SHP77 treated with DMSO at 0.1 percent for 48 hours (cell line): ENCODE measurements at regions not wholly inside any gene's neighbourhood (a gene's known extent, or its start where the extent isn't known, plus 50 kb on each side); places are given as distances from the start of the nearest gene placed in this dataset.
A peak's percentile ranks its signal among the peaks of the same experiment; 100 is the strongest.

Source experiments
- DNase-seq: peaks from one replicate; lab custom pipeline; 2025; lab: John Stamatoyannopoulos, UW

DNA sequence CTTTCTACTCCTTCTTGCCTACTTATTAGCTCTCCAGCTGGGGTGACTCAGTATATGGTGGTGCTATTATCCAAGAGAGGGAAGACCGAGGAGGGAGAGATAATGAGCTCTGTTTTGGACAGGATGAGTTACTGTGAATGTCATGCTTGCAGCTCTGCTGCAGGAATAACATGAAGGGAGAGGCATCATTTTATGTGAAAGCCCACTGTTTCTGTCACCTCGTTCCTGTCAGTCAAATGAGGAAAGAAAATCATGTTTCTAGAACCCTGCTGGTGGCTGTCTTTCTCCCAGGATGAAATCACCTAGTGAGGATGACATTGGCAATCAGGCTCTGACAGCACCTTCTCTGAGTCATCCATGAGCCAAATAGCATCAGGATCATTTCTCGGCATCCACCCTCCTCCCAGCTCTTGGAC is 1291.6 kb upstream of the AUTS2 start:
- no peak for DNase-seq

DNA sequence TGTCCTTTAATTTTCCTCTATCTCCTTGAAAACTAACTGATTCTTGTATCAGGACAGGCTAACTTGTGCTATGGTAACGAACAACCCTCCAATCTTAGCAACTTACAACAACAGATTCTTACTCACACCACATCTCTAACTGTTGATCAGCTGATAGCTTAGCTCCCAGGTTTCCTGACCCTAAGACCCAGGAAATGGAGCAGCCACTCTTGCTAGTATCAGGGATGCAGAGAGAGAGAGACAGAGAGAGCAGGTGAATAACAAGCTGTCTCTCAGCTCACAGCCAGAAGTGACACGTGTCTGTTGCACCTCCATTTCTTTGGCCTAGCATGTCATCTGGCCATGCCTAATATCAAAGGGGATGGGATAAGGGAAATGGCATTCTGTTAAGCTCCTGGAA is 1289.0 kb upstream of the AUTS2 start:
- DNase-seq = no peak

- DNase-seq = no peak
Measured at GRCh38 chr7:68309806-68310205, 1288.5 kb upstream of the AUTS2 start.

GRCh38 chr7:68311958-68312357 is 1286.3 kb upstream of the AUTS2 start:
- DNase-seq = no peak

DNA sequence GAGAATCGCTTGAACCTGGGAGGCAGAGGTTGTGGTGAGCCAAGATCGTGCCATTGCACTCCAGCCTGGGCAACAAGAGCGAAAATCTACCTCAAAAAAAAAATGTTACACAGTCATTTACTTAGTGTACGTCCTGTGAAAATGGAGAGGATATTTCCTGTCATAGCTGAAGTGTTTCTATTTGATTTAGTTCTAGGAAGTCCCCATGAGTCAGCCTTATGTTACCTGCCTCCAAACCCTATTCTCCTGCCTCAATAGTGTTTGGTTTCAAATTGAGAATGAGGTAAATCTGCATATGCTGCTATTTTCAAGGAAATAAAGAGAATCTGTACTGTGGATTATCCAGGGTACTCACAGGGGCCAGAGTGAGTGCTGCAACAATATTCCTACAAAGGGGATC is 1284.5 kb upstream of the AUTS2 start:
- DNase-seq = no peak

GRCh38 chr7:68314208-68314607 is 1284.1 kb upstream of the AUTS2 start:
- no peak for DNase-seq

- no peak for DNase-seq
Measured at GRCh38 chr7:68317476-68317875, 1280.8 kb upstream of the AUTS2 start.

- no peak for DNase-seq
Measured at GRCh38 chr7:68319061-68319460, 1279.2 kb upstream of the AUTS2 start.

- DNase-seq = peak; percentile 85
Measured at GRCh38 chr7:68321076-68321639, 1277.1 kb upstream of the AUTS2 start.

DNA sequence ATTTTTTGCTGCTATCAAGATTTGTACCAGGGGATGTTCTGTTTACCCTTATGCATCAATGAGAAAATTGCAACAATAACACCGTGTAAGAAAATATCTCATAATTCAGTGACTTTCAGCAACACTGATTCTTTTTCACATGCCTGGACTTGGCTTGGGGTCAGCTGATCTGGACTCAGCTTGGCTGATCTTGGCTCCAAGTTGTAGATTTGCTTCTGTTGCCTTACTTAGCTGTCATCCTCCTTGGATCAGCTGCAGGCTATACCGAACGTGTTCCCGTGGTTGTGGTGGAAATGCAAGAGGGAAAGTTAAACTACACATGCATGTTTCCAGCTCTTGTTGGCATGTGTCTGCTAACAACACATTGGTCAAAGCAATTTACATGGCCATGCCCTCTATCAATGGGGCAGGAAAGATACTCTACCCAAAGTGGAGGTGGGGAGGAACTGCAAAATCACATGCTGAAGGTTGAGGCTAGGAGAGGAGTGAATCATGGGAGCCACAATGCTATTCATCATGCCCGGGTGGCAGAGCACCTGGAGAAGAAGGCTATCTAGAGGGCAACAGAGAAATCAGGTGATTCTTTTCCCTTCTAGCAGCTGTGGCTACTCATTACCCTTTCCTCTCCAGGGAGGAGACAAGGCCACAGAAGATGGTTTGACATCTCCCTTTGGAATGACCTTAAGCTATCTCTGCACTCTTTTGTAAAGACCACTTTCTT is 1276.3 kb upstream of the AUTS2 start:
- no peak for DNase-seq

DNA sequence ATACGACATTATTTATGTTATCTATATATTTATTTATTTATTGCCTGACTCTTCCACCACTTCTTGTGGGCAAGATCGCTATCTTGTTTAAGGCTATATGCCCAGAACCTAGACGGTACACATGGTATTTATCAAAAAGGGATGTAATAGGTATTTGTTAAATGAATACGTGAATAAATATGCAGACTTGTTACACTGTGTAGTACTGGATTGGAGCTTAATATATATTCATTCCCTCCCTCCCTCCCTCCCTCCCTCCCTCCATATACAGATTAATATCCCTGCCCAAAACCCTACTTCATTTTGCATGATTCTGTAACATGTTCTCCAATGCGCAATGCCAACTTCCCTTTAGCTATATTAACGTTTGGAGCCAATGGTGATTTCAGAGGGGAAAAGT is 1273.7 kb upstream of the AUTS2 start:
- DNase-seq = no peak

- no peak for DNase-seq
Measured at GRCh38 chr7:68334216-68334615, 1264.1 kb upstream of the AUTS2 start.

DNA sequence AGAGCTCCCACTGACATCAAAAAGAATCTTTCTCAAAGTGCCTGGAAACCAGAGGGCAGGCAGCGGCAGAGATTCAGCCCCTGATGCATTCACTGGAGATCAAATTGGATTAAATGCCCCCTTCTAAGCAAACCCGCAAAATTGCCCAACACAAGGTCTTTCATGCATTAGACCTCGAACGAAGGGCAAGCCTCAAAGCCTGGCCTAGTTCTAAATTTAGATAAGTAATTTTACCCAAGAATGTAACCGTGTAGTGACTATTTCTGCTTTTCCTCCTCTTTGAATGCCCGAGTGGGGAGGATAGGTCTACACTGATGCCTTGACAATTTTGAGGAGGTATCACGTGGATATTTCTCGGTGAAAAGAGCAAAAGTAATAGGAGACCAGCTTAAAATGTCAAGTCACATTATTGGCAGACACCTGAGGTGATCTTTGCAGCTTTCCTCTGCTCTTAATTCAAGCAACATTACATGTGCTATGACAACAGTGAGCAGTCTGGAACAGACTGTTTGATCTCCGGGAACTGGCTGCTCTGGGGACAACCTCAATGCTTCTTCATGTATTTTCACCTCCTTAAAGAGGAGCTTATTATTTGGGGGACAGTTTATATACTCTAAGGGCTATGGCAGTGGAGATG is 1263.5 kb upstream of the AUTS2 start:
- DNase-seq = no peak

DNA sequence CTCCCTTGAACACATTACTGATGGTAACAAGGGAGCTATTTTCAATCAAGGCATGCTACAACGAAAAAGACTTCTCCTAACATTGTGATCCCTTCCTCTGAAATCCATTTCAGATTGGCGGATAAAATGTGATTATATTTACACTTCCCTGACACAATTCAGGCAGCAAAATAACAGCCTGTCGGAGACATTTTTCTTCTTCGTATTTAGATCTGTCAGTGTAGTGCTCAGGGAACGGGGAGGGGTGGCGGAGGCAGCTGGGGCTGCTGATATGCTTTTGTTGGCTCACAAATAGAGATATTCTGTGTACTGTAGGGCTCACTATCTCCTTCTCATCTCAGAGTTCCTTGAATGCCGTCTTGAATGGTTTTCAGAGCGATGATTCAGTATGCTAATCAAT is 1261.7 kb upstream of the AUTS2 start:
- no peak for DNase-seq

- DNase-seq = no peak
Measured at GRCh38 chr7:68348401-68348800, 1249.9 kb upstream of the AUTS2 start.

DNA sequence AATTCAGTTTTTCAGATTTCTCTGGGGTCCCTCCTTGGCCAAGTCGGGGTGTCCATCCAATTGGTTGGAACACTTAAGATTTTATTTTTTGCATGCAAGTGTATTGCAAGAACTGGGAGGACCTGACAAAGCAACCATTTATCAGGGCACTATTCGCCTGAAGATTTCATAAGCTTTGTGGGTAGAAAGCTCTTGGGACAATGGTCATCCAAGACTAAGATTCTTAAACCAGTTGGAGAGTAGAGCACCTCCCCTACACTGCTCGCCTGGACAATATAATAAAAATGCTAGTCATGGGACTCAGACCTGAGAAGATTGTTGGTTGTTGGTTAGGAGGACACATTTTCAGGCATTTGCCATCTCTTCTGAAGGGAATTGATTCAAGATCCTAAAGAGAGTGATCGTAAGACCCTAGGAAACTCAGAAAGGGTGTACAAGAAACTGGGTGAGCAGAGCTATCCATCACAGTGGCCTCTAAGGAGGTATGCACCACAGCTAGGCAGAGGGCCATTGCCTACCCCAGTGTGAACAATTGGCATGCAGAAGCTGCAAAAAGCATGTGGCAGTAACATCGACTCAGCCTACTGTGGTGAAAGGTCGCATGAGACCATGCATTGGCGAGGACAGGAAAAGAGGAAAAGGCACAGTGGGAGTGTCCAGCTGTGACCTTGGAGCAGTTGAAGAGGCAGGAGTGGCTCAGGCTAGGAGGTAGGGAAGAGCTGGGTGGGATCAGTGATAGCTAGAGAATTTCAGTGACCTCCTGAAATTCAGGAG is 1235.3 kb upstream of the AUTS2 start:
- no peak for DNase-seq

DNA sequence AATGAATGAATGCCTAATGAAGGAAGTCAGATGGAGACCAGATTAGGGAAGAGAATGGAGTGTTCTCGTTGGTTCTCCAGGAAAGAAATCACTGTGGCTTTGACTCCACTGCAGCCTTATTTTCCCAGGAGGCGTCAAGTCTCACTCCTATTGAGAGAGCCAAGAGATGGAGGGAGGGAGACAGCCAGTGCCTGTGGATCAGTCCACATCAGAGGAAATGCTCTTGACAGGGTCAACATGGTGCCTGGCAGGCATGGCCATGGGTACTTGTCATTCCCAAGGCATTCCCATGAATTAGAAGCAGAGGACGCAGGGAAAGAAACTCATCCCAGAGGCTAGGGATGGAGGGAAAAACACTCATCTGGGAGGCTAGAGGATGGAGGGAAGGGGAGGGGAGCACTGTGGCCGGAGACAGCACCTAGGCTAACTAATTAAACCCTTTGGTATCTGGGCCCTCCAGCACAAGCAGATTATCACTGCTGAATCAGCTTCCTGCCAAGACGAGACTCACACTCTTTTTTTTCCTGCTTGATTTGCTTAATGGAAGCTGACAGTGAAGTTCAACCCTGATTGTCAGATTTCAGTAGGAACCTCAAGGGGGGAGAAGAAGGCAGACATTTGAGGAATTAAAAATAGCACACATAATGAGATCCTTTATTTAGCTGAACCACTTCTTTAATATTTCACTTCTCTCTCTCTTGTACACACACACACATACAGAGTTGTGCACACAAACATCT is 1233.2 kb upstream of the AUTS2 start:
- no peak for DNase-seq

- DNase-seq = no peak
Measured at GRCh38 chr7:68371985-68372384, 1226.3 kb upstream of the AUTS2 start.

GRCh38 chr7:68376131-68376661 is 1222.1 kb upstream of the AUTS2 start:
- no peak for DNase-seq

DNA sequence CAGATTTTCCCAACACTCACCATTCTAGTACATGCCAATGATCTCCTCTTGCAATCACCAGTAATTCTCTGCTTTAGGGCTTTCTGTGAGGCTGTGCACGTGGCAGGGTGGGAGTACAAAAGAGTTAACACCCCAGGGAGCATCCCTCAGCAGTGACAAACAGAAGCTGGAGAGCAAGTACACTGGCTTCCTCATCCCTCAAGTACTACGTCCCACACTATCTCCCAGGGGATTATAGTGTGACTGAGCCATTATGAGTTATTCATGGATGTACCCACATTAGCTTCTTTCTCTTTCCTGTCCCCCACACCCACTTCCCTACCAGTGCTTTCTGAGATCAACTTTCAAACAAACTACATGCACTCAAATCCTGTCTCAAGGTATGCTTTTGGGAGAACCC is 1216.5 kb upstream of the AUTS2 start:
- no peak for DNase-seq

- no peak for DNase-seq
Measured at GRCh38 chr7:68384581-68384980, 1213.7 kb upstream of the AUTS2 start.

GRCh38 chr7:68393051-68393450 is 1205.2 kb upstream of the AUTS2 start:
- DNase-seq = no peak
